Stomach (tissue), 4 donors: ENCODE measurements at regions not wholly inside any gene's neighbourhood (a gene's known extent, or its start where the extent isn't known, plus 50 kb on each side); places are given as distances from the start of the nearest gene placed in this dataset.

Experiments
- CTCF ChIP-seq, 7 experiments: fragments of 450-650 bp in 4 of 7; fragments of 200-600 bp in 3 of 7; sonication (generic) in 3 of 7; IDR thresholded peaks; one replicate each; pipeline ENCODE4 v1.5.1; 2016 to 2019; ENCODE audit warnings: antibody characterized with exemption in 7 of 7, control low read depth in 2 of 7, mild to moderate bottlenecking in 1 of 7
- EP300 ChIP-seq: sonication (generic); formaldehyde crosslinking; IDR thresholded peaks from one replicate; pipeline ENCODE4 v1.6.1; 2017; ENCODE audit warnings: antibody characterized with exemption
- POLR2A ChIP-seq, 4 donors: fragments of 450-650 bp; IDR thresholded peaks; one replicate each; pipeline ENCODE4 v1.6.1; 2016; ENCODE audit warnings: antibody characterized with exemption in 4 of 4, control low read depth in 2 of 4, mild to moderate bottlenecking in 1 of 4, moderate library complexity in 1 of 4
- POLR2AphosphoS5 ChIP-seq, 3 donors: sonication (generic); formaldehyde crosslinking; IDR thresholded peaks; one replicate each; pipeline ENCODE4 v1.6.1; 2016; ENCODE audit warnings: antibody characterized with exemption in 3 of 3

- TF ChIP-seq CTCF (IDR thresholded peaks at IDR 0.05), result no peak
- TF ChIP-seq POLR2AphosphoS5 (IDR thresholded peaks at IDR 0.05), result no peak
- TF ChIP-seq POLR2A (IDR thresholded peaks at IDR 0.05), result no peak
- no peak for TF ChIP-seq EP300
These were observed 566.1 kb downstream of the TBL1XR1 start for GRCh38 chr3:176631165-176631564.
